HG03342 (cell line): ENCODE measurements at regions not wholly inside any gene's neighbourhood (a gene's known extent, or its start where the extent isn't known, plus 50 kb on each side); places are given as distances from the start of the nearest gene placed in this dataset.

Experiments used
- ATAC-seq: cut with Tn5 transposase; IDR thresholded peaks from one replicate; pipeline ENCODE4 v1.9.1; 2021; ENCODE audit warnings: mild to moderate bottlenecking, moderate library complexity; ENCODE audit not compliant: unreplicated experiment

DNA sequence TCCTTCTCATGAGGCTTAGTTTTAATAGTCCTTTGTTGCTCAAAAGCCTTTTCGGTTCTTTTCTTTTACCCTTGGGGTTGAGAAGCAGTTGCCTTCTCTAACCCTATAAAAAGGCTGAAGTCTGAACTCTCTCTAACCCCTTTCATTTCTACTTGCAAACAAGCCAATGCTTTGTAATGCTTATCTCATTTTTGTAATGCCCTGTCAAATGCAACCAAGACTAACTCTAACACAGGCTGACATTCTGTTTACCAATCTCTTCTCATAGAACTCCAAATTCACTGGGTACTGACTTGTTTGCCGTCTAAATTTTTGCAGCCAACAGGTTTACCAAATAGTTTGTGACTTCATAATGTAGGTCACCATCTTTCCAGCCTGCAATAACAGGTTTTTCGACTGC is 233.9 kb upstream of the SNX7 start:
- ATAC-seq, result no peak

DNA sequence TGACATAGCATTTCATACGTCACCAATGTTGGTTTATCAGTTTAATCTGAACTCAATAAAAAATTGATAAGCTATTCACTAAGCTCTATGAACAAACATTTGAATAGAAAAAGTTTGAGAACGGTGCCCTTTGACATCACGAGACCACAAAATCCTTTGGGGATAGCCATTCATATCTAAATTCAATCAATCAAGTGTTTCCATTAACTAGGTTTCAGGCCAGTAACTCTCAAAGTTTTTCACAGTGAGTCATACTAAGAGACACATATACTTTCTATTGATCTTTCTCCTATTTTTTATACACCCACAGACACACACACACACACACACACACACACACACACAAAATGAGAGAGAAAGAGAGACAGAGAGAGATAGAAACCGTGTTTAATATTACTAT is 235.4 kb upstream of the SNX7 start:
- ATAC-seq, result no peak

DNA sequence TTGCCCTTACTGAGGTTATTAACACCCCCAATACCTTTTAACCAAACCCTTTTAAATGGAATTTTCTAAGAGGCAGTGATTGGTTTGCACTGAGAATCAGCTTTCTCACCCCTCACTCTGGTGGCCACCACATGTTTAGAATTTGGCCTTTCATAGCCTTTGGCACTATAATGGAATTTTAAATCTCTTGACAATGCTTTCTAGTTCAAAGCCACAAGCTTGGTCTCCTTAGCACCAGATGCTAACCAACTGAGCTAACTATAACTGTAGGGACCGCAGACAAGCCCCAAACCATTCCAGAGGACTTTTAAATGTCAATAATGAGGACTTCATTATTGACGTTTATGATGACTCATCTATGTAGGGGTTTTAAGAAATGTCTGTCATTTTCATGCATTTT is 238.7 kb upstream of the SNX7 start:
- no peak for ATAC-seq

DNA sequence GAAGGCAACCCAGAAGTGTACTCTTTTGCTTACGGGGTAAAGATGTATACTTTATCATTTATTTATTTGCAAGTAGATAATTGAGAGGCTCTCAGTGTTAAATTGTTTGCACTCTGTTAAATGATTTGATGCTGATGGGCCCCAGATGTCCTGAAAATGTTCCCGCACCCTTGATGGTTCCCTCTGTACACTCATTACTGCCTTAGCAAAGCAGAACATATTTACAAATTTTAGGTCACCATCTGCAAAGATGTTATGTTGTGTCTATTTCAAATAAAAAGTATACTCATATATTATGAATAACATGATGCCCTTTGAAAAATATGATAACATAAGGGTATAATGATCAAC is 240.5 kb upstream of the SNX7 start:
- ATAC-seq, result no peak

DNA sequence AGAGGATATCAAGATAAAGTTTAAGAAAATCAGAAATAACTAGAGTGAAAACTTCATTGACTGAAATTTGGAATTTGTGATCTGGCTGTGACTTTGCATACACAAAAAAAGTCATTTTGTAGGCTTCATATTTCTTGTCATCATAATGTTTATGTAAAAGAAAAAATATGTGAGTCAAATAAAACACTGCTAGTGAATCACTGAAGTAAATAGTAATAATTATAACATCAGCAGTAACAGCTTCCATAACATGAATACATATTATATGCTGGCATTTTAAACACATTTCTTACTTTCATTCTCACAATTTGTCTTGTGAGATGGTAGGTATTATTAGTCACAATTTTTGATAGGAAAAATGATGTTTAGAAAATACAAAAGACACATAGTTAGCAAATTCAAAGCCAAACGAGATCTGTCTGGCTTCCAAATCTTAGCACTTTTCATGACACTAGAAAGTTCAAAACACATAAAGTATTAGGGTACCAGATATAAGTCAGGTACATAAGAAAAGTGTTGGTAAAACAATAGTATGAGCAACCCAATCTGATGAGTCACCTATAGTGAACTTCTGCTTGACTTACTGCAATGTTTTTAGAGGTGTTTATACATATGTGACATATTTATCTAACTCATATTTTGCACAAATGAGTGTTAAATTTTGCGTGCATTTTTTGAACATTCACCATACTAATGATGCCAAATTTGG is 241.0 kb upstream of the SNX7 start:
- no peak for ATAC-seq

DNA sequence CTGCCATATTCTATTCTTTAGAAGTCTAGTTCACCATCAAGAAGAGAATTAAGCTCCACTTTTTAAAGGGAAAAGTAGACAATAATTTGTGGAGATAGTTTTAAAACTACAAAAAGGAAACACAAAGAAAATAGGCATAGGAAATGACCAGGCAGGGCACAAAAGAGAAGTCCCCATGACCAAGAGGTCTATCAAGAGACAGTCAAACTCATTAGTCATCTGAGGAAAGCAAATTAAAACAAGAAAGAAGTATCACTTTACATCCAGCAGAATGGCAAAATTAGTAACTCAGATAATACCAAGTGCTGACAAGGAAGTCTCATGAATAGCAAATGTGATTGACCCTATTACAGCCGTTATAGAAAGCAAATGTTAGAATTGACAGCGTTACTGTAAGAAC is 243.7 kb upstream of the SNX7 start:
- ATAC-seq, result no peak

DNA sequence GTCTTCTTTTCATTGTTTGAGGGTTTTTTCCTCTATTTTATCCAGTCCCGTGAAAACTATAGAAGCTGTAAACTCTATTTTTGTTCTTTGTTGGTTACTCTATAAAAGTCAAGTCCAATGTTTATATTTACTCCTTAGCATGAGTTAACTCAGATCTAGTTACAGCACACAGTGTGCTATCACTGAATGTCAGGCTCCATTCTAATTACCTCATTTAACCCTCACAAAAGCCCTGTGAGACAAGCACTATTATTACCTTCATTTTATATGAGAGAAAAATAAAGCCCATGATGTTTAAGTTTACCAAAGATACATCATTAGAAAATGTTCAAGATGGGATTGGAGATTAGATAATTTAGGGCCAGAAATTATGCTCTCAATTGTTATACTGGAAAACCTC is 251.4 kb upstream of the SNX7 start:
- no peak for ATAC-seq

DNA sequence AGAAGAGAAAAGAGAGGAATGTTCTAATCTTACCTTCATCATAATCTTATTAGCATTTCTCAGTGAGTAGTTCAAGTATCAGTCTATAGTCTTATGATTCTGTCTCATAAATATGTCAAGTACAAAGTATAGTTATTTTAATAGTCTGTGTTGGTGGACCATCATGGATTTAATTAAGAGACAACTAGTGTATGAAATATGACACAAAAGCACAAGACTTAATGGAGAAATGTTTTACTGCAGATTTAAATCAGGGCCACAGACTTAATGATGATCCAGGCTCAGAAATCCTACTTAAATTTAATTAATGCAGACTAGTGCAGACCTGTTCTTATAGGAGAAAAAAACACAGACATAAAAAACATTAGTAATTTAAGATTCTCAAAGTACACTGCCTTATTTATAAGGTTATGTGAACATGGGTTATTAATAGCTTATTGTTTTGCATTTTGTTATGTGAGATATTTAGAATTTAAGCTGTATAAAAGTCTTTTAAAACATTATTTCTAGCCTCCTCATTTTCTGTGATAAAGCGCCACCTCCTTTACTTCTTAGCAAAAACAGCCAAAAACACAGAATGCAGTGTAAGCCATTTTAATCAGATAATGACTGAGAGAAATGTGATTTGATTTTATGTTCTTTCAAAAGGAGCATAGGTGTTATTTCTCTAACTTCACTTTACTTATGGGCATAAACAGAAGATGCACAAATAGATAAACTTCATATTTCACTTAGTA is 255.0 kb upstream of the SNX7 start:
- no peak for ATAC-seq

DNA sequence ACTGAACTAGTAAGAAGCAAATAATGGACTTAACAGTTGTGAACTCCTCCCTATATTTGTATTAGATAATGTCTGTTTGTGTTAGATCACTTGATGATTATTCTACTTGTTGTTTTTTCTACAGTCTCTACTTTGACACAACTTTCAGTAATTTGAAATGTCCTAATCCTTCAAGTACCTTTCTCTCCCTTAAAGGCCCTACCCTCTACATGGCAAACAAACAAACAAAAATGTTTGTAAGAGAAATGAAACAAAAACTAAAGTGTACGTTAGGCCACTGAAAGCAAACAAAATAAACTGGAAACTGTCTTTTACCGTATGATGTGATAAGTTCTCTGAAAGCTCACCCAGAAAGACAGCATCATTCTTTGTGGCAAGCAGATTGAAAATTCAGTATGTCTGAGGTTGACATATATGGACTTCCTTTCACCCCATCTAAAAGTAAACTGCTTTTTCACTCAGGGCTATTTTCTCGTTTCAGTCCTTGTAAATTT is 255.9 kb upstream of the SNX7 start:
- ATAC-seq, result peak; percentile 74

DNA sequence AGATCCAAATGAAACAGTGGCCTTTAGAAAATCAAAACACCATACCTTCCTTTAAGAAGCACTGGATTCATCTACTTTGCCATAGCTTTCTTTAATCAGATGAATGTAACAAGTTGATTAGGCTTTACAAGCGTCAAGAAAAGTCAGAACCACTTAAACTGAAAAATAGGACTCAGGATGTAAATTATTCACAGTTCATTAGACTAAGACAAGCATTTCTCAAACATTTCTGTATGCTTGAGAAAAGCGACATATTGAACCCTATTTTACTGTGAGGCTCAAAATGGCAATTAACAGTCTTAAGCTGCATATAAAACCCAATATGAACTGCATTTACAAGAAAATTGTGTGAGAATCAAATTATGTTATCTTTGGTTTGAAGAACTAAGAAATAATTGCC is 256.7 kb upstream of the SNX7 start:
- ATAC-seq, result no peak

DNA sequence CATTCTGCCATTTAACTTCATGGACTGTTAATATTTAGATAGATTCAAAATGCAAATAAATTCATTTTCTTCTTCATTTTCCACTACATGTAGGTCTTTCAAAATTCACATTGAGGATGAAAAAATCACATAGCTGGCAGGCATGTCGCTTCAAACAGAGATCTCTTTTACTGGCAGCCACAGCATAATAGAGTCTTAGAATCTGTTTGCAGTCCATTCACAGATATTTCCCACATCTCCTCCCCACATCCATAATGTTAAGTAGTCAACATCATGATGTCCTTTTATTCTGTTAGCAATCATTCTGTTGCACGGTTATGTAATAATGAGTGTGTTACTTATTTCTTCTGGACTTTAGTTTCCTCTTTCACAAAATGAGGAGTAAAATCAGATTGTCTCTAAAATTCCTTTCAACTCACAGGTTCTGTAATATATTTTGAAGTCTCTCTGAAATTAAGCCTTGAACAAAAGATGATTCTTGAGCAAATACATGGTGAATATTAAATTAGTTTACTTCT is 257.5 kb upstream of the SNX7 start:
- ATAC-seq, result no peak

DNA sequence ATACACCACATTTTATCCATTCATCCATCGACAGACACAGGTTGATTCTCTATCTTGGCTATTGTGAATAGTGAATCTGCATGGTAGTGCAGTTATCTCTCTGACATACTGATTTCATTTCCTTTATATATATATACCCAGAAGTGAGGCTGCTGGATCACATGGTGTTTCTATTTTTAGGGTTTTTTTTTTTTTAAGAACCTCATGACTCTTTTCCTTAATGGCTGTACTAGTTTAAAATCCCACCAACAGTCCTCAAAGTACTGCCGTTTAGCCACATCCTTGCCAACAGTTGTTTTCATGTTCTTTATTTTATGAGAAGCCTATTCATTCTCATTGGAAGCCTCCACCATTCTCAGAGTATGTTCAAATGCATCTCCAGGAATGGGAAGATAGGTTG is 258.7 kb upstream of the SNX7 start:
- no peak for ATAC-seq

DNA sequence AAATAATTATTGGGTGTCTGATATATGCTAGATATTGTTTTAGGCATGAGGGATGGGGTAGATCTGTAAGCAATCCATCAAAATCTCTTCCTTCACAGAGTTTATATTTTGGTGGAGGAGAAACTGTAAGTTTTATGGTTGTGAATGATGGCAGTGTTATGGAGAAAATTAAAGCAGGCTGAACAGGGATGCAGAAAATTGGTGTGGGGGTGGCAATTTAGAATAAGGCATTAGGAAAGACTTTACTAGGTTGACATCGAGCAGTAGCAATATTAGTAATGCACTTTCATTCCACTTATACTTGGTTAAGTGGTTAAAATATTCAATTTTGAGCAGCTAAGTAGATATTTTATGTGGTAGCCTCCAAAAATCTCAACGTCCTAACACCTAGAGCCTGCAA is 261.1 kb upstream of the SNX7 start:
- ATAC-seq, result no peak

DNA sequence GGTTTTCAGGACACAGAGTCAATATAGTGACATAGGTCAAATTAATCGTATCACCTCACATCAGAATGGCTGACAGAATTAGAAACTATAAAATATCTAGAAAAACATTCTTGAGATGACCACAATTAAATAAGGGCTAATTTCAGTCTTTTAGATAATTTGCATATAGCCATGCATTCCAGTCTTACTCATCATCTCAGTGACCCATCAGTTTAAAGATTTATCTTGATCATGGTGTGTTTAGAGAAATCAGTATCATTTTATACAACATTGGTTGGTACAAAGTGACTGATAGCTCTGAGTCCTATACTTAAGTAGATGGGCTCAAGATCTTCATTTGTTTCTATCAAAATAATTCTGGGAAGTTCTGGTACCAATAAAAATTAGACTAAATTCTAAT is 262.3 kb upstream of the SNX7 start:
- ATAC-seq, result no peak

DNA sequence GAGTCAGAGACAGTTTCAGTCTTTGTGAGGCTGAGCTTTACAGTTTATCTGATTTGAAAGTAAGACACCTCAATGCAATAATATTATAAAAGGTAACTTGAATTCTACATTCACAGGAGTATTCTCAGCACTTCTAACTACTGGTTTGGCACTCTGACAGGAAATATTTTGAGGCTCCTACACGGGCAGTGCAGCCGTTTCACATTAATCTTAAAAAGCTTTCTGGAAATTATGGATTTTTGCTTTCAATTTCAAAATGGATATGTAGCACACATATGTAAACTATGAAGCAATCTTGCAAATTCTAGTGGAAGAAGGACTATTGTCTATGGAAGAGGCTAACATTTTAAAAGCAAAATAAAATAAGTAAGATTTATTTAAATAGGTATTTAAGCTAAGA is 262.9 kb upstream of the SNX7 start:
- ATAC-seq, result no peak

DNA sequence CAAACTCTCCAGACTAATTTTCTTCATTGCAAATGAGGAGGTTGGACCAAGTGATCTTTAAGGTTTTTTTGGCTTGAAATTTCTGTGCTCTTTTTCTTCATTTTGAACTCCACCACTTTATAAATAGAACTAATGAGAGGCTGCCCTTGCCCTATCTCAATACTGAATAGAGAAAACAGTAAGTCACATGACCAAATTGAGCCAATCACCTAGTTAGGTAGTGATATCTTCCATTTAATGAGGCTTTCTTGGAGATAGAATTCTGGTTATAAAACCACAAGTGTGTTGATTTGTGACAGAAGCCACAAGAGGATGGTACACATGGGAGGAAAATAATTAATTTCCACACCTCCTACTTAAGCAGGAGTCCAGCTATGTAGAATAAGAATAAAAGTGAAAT is 263.4 kb upstream of the SNX7 start:
- ATAC-seq, result no peak

DNA sequence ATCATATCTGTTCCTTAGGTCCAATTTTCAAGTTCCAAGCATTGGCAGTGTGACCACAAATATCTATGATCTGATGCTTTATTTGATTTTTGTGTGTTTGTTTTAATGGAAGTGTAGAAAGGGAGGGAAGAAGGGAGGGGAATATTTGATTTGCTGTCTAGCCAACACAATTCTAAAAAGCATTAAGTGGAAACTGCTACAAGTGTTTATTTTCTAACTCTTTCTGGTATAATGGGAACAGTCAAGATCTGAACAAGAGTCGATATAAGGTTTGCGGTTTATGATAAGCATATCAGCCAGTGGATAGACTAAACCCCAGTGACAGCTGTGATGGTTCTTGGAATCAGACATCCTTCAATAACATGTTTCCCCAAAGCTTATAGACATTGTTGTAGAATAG is 267.8 kb upstream of the SNX7 start:
- ATAC-seq, result no peak

DNA sequence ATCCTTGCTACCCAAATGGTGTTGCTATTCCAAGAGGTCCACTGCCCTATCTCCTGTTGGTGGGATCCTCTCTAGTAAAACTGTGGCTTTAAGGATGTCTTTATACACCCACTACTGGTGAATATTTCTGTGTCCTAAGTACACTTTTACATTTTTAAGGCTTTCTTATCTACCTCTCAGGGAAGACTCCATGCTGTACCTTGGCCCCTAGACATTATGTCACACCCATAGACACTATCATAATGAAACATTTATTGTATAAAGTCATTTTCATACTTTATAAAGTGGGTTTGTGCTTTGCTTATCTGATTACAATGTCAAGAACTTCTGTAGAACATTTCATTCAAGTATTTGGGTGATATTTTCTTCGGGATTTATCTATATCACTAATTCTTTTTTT is 270.3 kb upstream of the SNX7 start:
- no peak for ATAC-seq

DNA sequence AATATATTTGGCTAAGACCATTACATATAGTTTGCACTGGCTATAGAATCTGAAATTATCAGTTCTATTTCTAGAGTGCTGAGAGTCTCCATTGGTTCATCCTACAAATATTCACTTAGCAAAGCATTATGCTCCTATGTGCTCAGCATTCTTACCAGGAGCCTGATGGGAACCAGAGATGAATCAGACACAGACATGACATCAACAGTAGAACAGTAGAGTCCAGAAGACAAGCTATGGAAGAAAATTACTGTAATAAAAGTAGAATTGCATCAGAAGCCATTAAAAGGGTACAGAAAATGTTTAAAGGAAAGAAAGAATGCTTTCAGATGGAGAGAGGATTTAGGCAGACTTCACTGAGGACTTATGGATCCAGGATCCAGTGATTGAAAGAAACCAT is 271.7 kb upstream of the SNX7 start:
- no peak for ATAC-seq

DNA sequence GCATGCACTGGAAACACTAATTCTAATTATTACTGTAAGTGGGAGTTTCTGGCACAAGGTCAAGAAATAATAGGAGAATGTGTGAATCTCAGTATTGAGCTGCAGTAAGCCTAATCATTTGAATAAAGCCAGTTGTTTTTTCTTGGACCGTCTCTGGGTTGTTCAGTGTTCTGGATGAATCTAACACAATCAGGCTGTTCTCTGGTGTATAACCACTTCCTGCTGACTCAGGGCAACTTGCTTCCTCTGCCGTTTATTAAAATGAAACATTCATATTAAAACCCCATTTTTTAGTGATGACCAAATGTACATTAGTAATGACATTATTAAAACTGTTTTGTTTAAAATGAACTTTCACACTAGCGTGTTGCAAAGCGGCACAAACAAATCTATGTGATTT is 273.1 kb upstream of the SNX7 start:
- no peak for ATAC-seq

DNA sequence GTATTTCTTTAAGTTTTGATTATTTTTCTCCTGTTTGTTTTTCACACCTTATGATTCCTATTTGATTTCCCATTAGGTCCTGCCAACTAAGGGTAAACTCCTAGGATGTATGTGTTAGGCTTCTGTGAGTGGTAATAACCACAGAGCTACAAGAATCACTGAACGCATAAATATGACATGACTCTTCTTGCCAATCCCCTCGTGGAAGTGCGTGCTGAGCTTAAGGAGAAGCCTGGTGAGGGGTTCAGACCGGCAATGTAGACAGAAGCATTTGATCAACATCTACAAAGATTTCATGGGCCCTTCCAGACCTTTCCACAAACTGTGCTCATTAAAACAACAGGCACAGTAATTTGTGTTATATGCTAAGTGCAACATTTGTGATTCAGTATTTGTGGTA is 273.8 kb upstream of the SNX7 start:
- no peak for ATAC-seq

DNA sequence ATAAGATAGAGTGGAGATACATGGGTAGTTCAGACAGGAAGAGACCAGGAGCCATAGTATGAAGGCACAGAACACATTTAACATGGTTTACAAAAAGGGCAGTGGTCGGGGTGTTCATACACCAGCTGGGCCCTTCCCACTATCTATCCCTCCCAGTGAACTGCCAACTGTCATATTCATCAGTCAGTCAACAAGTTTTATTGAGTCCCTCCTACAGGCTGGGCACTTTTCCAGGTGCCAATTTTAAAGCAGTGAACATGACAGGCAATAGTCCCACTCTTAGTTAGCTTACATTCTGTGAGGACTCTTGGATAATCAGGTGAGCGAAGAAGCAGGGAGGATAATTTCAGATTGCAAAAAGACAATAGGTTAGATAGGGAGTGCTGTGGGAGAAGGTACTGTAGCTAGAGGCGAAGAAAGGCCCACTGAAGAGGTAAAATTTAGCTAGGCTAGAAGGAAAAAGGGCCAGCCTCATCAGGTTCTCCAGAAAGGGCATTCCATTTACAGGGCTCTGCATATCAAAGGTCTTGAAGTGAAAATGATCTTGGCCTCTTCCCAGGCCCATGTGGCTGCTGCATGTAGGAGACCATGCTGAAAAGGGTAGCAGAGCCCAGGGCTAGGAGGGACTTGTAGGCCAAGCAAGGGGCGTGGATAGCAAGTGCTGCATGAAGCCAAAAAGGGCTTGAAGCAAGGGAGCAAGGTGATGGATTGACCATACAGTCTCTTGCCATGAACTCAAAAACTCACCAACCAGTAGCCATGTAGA is 274.7 kb upstream of the SNX7 start:
- ATAC-seq, result no peak
